ENCODE measurements at regions not wholly inside any gene's neighbourhood (a gene's known extent, or its start where the extent isn't known, plus 50 kb on each side); places are given as distances from the start of the nearest gene placed in this dataset.

DNA sequence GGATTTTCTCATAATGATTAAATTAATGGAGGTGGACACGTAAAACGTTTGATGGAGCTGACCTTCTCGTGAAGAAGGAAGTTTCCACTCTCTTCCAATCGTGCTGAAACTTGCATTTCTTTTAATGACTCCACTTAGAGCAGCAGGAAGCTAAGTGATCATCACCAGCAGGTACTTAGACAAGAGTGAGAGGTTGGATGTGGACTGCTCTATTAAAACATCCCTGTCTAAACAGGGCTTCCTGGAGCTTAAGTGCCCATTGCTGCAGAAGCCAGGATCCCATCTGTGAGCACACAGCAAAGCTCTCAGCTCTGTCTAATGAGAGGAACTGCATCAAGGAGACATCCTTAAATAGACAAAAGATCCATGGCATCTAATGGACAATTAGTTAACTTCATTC is 1539.5 kb upstream of the CELF4 start:
- no peak for DNase-seq

DNA sequence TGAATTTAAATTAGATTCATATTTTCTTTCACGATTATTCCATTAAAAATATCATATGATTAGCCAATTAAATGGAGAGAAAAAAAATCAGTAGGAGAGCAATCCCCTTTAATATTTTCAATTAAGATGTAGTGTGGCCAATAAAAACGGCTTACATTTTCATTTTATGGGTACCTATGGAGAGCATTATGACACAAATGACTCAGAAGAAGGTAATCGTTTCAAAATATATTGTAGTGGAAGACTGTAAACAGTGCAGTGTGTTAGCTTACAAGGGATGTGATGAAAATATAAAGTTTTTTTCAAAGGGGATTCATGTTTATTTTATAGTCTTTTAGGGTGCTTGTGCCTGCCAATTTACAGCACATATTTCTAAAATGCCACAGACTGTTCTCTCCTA is 1507.4 kb upstream of the CELF4 start:
- no peak for DNase-seq

DNA sequence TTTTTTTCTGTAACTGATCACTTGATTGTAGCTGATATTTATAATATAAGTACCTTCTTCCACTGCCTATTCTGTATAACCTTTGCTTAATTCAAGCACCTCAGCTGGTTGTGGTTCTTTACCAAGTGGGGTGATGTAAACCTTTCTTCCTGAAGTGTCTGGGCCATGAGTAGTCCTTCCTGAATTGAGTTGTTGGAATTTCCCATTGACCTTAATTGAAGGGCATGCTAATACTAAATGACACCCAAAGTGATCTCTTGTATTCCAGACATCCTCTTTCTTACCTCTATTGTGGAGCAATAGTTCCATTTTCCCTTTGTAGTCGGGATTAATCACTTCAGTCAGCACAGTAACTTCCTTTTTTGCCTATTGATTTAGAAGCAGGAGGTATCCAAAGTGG is 1496.8 kb upstream of the CELF4 start:
- no peak for DNase-seq

DNA sequence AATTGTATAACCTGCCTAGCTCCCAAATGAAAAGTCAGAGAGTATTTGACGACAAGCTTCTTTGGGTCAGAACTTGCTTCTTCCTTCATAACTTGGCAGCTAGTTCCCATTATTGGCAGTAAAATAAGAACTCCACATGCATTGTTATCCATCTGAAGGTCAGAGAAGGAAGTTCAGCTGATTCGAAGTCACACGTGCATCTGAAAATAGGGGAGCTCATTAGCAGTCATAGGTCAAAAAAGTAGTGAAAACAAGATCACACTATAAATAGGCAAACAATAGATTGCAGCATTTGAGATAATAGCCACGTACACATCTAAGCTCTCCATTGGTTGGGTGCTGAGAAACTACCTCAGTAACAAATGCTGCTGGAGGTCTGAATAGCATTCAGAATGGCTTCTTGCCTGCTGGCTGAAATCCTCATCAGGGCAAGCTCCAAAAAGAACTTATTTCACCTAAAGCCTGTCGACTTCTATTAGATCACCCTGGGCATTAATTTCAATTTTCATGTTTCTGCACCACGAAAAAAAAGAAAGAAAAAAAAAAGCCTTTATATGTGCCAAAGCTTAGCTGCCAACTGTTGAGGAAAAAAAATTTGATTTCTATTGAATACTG is 1492.9 kb upstream of the CELF4 start:
- no peak for DNase-seq

DNA sequence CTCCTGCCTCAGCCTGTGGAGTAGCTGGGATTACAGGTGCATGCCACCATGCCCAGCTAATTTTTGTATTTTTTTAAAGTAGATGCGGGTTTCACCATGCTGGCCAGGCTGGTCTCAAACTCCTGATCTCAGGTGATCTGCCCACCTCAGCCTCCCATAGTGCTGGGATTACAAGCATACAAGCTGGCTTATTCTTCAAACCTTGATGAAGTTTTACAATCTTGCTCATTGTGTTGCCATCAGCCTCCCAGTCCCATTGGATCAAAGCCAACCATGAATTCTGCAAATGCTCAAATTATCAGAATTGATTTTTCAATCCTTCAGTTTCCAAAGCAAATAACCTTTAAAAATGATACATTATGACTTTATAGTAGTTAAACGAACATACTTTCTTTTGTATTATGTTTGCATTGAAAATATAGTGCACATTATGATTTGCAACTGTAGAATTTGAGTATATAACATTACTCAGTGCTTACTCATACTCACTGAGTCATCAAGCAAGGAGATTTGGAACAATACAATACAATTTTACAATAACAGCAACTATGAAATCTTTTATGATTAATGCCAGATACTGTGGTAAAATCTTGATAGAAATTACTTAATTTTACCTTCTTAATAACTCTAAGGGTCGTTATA is 1491.9 kb upstream of the CELF4 start:
- no peak for DNase-seq

DNA sequence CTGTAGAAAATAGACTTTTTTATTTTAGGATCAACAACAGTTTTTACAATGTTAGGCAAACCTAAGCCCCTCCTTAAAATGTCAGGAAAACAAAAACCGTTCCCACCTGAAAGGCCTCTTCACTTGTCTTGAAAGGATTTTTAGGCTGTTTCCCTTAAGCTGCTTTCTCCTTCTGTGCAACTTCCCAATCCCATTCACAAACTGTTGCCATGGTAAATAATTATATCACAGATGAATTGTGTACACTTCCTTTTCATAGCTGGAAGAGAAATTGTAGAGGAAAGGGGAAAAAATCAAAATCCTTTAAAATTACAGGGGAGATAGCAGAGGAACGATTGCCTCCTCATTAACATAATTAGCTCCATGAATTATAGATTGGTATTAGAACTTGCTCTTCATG is 1488.0 kb upstream of the CELF4 start:
- DNase-seq = no peak

DNA sequence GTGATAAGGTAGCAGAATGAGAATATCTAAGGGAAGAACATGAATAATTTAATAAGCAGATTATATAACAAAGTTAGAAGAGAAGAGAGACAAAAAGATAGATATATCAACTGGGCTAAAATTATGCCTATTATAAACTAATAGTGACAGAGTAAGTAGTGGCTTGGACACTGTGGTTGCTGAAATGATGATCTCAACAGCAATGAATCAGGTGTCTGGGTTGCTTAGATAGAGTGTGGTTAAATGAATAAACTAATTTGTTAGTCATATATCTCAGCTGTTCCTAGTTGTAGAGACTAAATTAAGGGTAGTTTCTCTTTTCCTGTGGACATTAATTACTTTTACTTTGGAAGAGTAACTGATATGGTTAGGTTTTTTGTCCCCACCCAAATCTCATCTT is 1485.4 kb upstream of the CELF4 start:
- no peak for DNase-seq

DNA sequence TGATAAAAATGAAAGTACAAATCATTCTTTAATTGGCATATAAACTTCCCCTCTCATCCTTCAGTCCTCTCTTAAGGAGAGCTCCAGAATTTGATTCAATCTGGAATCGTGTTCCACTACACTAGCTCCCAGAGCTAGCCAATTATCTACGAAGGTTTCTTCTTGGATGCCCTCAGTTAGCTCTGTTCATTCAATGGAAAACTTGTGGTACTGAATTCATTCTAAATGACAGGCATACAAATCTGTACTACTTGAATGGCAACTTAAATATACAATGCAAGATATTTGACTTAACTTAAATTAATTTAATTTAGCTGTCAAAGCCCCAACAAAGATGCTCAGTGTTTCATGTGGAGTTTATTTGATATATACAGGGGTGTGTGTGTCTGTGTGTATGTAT is 1474.2 kb upstream of the CELF4 start:
- DNase-seq = no peak

DNA sequence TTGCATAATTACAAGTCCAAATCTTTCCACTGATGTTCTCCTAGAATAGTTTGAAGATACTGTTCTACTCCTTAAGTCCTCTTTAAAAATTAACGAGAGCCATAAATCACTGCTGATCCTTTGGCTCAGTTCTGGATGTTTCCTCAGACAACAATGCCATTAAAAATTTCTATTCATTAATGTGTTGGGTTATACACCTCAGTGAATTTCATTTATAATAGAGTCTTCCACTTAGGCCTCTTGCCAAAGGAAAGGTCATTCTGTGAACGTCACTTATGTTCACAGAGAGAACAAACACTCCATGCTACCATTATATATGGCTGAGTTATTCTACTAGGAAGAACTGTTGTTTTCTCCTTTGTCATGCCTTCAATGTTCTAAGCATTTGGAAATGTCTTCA is 1472.3 kb upstream of the CELF4 start:
- DNase-seq = no peak

DNA sequence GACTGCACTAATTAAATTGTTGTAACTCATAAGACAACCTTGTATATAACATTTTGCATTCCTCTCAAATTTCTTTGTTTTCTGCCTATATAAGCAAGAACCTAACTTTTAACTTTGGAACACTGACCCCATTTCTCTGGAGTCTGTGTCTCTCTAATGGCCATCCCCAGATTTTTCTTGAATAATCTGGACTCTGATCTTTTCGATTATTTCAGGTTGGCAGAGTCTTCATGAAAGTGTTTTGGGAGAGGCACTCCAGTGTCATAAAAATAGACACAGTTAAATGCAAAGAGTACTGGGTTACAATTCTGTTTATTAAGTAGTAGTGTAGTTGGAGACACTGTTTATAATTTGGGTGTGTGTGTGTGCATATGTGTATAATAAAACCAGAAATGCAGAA is 1467.7 kb upstream of the CELF4 start:
- no peak for DNase-seq

DNA sequence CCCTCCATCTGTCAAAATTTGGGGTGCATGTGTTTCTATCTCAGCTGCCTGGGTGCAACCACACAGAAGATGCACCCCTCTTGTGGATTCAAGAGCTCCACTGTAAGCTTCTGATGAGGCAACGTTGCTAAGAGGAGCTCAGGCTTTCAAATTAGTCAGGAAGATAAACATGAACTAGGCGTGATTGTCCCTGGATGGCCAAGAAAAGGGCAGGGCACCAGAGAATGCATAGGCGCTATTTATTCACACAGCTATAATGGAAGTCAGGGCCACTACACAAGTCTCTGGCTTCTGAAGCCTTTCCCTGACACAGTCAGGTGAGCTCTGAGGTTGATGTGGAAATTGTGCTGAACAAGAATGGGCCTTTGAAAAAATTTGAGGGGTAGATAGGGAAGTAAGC is 1466.0 kb upstream of the CELF4 start:
- DNase-seq = no peak

DNA sequence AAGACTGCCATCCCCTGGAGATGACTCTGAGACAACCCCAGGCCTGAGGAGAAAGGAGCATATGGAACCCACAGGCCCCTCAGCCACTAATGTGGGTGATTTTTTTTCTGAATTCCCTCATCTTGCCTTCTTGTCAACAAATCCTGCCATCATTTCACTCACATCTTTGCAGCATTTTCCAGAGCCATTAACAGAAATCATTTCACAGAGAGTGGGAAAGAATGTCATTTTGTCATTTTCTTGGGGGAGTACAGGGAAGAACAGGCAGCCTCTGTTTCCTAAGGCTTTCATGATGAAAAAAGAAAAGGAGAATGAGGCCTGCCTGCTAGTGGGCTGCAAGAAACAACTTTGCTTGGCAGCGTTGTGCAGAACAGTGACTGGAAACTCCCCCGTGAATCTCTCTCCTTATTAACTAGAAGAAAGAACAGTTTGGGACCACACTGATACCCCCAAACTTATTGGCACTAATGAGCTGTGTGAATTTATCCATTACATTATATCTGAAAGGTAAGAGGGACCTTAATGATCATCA is 1464.6 kb upstream of the CELF4 start:
- DNase-seq = no peak

DNA sequence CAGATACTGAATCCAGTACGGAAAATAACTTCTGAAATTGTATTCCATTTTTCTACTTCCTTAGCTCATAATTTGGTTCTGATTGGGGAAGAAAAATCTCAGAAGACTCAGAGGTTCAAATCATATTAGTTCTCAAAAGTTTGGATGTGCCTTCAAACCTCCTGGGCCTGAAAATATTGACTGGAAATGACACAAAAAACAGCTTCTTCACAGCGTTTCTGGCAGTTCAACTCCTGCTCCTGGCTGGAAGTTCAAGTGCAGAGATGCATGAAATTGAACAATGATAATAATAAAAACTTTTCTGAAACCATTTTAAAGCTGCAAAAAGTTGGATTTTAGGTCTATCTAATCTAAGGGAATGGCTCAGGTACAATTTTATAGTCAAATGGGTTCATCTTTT is 1459.9 kb upstream of the CELF4 start:
- DNase-seq = no peak

DNA sequence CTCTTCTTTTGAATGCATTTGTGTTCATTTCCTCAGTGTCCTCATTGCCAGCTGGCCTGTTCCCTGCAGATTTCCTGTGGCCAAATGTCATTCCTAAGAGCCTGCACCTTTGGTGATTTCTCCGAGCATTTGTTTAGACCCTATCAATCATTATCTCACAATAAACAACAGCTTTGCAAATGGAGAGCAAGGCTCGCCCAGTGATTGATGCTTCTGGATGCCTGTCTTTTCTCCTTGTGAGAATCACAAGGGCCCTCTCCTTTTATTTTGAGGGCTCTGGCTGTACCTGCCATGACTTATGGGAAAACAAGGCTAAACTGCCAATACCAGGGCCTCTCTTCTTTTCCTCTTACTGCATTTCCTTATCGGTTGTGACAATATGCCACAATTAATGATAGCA is 1454.4 kb upstream of the CELF4 start:
- no peak for DNase-seq

DNA sequence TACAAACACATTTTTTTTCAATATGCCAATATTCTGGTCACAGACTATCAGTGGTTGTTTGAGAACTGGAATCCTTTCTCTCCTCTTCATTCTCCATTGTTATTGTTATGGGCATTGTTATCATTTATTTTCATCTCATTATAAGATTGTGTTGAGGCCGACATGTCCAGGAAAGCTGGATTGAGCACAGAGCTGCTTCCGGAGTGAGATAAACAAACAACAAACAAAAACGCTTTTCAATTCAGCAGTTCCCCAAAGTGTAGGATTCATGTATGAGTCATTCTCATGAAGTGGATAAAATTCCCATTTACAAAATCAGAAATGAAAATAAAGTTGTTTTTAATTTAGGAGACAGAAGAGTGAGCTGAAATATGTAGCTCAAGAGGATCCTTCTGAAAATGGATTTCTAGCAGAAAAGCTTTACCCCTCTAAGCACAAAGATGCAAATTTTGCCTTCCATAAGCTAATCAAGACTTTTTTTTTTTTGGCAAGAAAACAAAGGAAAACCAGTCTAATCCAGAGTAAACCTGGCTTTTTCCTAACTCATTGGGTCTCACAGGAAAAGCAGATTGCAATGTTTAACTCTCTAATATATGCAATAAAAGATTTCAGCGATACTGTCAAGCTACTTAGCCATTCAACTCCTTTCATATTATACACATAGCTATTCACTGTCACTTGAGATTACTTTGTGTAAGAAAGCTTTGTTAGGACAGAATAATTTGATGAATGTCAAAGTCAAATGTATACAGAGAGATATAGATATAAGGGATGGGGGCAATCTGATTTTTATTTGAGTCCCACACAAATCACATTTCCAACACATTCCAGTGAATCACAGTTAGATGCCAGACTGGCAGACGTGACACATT is 1441.7 kb upstream of the CELF4 start:
- no peak for DNase-seq

DNA sequence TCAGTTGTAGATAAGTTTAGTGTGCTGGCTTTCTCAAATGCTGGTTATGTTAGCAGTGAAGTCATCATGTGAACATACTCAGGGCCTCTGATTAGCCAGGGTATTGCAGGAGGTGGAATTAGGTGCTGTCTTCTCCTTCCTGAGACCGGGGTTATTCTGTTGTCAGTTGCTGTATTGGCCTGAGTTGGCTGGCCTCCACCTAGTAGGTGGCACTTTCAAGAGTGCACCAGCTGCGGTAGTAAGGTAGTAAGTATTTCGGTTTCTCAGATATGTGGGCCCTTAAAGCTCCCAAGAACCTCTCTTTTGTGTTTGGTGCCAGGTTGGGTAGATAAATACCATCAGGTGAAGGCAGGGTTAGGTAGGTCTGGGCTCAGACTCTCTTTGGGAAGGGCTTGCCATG is 1430.5 kb upstream of the CELF4 start:
- no peak for DNase-seq

DNA sequence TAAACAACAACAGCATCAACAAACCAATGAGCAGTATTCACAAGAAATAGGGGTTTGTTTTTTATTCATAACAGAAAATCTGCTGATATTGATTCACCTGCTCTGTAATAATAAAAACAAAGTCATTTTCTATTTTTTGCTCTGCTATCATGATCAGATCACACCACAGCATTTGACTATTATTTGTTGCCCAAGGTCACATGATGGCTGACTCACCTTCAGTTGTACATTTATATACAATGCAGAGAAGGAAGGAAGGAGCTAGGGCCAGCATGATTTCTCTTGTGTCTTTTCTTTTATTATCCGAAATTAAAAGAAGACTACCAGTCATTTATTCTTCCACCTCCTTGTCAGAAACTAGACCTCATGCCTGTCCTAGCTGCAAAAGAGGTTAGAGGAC is 1427.7 kb upstream of the CELF4 start:
- no peak for DNase-seq

DNA sequence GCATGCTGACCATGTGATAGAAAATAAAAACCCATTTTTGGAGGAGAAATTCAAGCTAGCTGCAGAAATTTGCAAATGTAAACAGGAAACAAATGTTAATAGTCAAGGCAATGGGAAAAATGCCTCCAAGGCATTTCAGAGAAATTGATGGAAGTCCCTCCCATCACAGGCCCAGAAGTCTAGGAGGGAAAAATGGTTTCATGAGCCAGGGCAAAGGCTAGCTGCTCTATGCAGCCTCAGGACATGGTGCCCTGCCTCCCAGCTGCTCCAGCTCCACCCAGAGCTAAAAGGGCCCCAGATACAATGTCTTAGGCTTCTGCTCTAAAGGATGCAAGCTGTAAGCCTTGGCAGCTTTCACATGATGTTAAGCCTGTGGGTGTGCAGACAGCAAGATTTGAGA is 1419.4 kb upstream of the CELF4 start:
- no peak for DNase-seq

DNA sequence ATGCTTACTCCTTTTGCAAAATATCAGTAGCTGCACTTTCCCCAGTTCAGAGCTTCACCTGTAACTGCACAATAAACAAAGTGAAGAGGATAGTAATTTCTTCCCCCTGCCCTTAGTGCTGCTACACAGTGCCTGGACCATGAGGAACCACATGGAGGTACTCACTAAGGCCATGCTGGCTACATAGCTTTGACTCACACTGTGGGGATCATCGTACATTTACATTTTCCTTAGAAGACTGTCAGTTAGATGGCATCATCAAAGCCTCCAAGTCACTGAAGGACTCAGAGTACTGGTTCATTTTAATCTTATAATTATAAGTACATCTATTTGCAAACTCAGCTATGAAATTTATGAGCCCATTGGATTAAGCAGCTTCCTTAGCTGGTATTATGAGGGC is 1416.5 kb upstream of the CELF4 start:
- no peak for DNase-seq

DNA sequence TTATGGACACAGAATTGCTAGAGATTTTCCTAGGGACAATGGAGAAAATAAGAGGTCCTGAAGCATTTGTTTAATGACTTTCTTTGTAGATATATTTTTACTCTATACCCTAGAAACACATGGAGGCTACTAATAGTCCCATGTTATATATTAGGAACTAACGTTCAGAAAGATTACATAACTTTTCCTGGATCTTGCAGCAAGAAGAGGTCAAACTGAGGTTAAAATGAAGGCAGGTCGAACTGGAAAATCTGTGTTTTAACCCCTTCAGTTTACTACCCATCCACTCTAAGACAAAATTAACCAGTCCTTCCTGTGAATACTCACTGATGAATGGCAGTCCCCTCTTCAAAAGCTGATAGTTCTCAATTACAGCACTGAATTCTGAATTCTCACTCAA is 1415.8 kb upstream of the CELF4 start:
- no peak for DNase-seq

DNA sequence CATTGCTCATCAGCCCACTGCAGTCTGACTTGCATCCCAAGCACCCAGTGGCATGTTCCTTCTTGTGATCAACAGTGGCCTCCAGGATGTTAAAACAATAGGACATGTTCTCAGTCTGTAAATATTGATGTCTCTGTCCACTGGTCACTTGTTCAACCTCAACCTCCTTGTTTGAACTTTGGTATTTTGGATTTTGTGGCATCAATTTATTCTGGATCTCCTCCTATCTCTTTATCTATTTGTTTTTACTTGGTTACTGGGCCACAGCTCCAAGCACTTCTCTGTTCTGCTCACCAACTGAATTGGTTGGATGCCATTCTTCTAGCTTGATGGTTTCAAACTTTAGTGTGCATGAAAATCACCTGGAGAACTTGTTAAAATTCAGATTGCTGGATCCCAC is 1414.8 kb upstream of the CELF4 start:
- DNase-seq = no peak

DNA sequence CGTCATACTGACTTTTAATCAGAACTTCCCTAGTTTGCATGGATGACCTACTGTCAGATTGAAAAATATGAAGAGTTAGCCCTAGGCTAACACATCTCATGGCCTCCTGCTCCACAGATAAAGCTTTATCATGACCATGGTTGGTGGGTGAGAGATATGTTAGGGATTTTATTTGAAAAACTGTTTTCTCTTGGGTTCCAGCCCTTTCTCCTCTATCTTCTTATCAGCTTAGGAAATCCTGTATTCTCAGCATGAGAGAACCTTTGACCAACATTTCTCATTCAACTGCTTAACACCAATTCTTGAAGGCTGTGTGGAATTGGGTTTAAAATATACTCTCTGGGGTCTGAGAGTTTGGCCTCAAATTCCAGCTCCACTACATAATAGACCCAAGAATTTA is 1407.0 kb upstream of the CELF4 start:
- no peak for DNase-seq

DNA sequence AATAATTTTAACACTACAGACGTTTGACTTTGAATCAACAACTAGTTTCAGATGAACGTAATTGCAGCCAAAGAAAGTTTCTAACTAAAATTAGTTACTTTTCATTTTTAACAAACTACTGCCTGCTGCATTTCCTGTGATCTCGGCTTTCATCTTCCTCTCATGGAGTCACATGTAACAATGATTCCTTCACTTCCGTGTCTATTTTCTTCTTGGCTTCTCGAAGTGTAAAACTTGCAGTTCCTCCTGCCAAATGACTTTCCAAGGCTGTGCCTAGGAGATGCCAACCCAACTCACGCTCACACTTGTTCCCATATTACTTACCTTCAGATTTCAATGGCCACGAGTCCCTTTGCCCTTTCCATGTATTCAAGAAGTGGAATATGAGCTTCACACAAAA is 1406.3 kb upstream of the CELF4 start:
- no peak for DNase-seq

DNA sequence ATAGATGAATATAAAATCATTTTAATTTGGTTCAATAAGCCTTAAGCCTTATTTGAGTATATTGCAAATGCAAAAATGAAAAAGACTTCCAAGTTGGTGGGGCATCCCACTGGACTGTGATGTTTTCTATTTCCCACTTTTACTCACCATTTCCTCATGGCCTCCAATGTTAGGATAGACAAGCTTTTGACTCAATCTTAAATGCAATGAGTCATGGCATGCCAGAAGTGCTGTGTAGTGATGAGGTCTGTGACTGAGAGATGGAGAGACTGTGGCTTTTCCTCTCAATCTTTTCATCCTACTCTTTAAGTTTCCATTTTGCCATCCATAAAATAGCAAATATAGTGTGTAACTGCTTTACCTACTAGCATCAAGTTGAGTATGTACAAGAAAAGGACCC is 1401.2 kb upstream of the CELF4 start:
- no peak for DNase-seq
